ENCODE measurements at regions not wholly inside any gene's neighbourhood (a gene's known extent, or its start where the extent isn't known, plus 50 kb on each side); places are given as distances from the start of the nearest gene placed in this dataset.

DNA sequence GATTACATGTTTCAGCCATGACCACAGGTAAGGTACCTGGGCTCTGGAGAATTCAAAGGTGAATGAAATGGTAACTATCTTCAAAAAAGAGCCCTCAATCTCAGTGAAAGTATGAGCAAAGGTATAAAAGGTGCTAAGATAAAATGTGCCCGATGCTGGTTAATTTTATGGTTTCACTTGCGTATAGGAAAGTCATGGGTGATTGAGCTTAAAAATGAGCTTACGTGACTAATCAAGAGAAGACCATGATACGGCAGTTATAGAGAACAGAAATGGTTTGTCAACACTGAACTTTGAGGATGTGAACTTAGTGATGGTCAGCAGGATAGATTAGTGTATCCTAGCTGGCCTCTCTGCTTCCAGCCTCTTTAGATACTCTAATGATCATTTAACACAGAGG is 320.1 kb downstream of the DEPDC1B start:
- TF ChIP-seq, protein P1, sequence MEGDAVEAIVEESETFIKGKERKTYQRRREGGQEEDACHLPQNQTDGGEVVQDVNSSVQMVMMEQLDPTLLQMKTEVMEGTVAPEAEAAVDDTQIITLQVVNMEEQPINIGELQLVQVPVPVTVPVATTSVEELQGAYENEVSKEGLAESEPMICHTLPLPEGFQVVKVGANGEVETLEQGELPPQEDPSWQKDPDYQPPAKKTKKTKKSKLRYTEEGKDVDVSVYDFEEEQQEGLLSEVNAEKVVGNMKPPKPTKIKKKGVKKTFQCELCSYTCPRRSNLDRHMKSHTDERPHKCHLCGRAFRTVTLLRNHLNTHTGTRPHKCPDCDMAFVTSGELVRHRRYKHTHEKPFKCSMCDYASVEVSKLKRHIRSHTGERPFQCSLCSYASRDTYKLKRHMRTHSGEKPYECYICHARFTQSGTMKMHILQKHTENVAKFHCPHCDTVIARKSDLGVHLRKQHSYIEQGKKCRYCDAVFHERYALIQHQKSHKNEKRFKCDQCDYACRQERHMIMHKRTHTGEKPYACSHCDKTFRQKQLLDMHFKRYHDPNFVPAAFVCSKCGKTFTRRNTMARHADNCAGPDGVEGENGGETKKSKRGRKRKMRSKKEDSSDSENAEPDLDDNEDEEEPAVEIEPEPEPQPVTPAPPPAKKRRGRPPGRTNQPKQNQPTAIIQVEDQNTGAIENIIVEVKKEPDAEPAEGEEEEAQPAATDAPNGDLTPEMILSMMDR (IDR thresholded peaks at IDR 0.05) = no peak
- no peak for TF ChIP-seq EZH2 (IDR thresholded peaks at IDR 0.05; ENCODE audit: borderline replicate concordance, insufficient read depth, low read depth, low read length, poor library complexity, severe bottlenecking)
